NCI-H2227 treated with DMSO at 0.1 percent for 48 hours (cell line): ENCODE measurements at regions not wholly inside any gene's neighbourhood (a gene's known extent, or its start where the extent isn't known, plus 50 kb on each side); places are given as distances from the start of the nearest gene placed in this dataset.
A peak's percentile ranks its signal among the peaks of the same experiment; 100 is the strongest.
"Not testable (repeated sequence)": the region's sequence is repeated elsewhere in the genome, so short reads cannot be mapped to it uniquely, and the experiment has no call there.

Source experiments
- DNase-seq: peaks from one replicate; lab custom pipeline; 2025; lab: John Stamatoyannopoulos, UW

- DNase-seq = no peak
Observed at GRCh38 chr6:147910281-147910680, 401.8 kb downstream of the SAMD5 start.

GRCh38 chr6:147911057-147911456 lies 402.6 kb downstream of the SAMD5 start:
- no peak for DNase-seq

GRCh38 chr6:147911686-147912085 lies 403.2 kb downstream of the SAMD5 start:
- no peak for DNase-seq

- peak; percentile 1 for DNase-seq
Observed at GRCh38 chr6:147922799-147923198, 414.3 kb downstream of the SAMD5 start.

- no peak for DNase-seq
Observed at GRCh38 chr6:147924598-147924997, 416.1 kb downstream of the SAMD5 start.

GRCh38 chr6:147925826-147926225 lies 416.8 kb upstream of the SASH1 start:
- DNase-seq = no peak

GRCh38 chr6:147930745-147931144 lies 411.9 kb upstream of the SASH1 start:
- DNase-seq = no peak

- DNase-seq = no peak
Observed at GRCh38 chr6:147933224-147933623, 409.4 kb upstream of the SASH1 start.

- DNase-seq = no peak
Observed at GRCh38 chr6:147935656-147936055, 407.0 kb upstream of the SASH1 start.

GRCh38 chr6:147936703-147937470 lies 405.8 kb upstream of the SASH1 start:
- DNase-seq = no peak

- DNase-seq = no peak
Observed at GRCh38 chr6:147941143-147941542, 401.5 kb upstream of the SASH1 start.

GRCh38 chr6:147942363-147942762 lies 400.3 kb upstream of the SASH1 start:
- no peak for DNase-seq

GRCh38 chr6:147944122-147944521 lies 398.5 kb upstream of the SASH1 start:
- DNase-seq = no peak

- no peak for DNase-seq
Observed at GRCh38 chr6:147947521-147947920, 395.1 kb upstream of the SASH1 start.

- DNase-seq = no peak
Observed at GRCh38 chr6:147949981-147950622, 392.5 kb upstream of the SASH1 start.

- no peak for DNase-seq
Observed at GRCh38 chr6:147950623-147950987, 392.0 kb upstream of the SASH1 start.

GRCh38 chr6:147951726-147952125 lies 390.9 kb upstream of the SASH1 start:
- DNase-seq = no peak

- no peak for DNase-seq
Observed at GRCh38 chr6:147954938-147955337, 387.7 kb upstream of the SASH1 start.

GRCh38 chr6:147958683-147959082 lies 384.0 kb upstream of the SASH1 start:
- no peak for DNase-seq

- no peak for DNase-seq
Observed at GRCh38 chr6:147961481-147962141, 381.0 kb upstream of the SASH1 start.

GRCh38 chr6:147965448-147965847 lies 377.2 kb upstream of the SASH1 start:
- DNase-seq = not testable (repeated sequence)

GRCh38 chr6:147970970-147971369 lies 371.7 kb upstream of the SASH1 start:
- no peak for DNase-seq

GRCh38 chr6:147972448-147972847 lies 370.2 kb upstream of the SASH1 start:
- DNase-seq = no peak
